HG03442 (cell line): ENCODE measurements at regions not wholly inside any gene's neighbourhood (a gene's known extent, or its start where the extent isn't known, plus 50 kb on each side); places are given as distances from the start of the nearest gene placed in this dataset.

Experiments used
- ATAC-seq: cut with Tn5 transposase; IDR thresholded peaks from one replicate; pipeline ENCODE4 v1.9.1; 2021; ENCODE audit warnings: mild to moderate bottlenecking, moderate library complexity; ENCODE audit not compliant: unreplicated experiment

DNA sequence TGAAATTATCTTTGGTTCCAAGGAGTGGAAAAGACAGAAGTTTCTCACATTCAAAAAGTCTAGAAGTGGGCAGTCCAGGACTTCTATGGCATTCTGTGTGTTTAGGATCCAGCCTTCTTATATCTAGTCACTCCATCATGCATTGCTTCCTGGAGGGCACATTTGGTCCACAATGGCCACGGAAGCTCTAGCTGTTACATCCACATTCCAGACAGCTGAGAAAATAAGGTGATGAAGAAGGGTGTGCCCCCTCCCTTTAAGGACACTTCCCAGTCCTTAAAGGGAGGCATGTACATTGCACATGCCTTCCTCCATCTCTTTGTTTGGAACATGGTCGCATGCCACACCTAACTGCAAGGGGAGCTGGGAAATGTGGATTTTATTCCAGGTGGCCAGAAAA is 59.9 kb upstream of the BZW1 start:
- no peak for ATAC-seq

GRCh38 chr2:200752332-200752731 is 59.4 kb upstream of the BZW1 start:
- ATAC-seq, result no peak

DNA sequence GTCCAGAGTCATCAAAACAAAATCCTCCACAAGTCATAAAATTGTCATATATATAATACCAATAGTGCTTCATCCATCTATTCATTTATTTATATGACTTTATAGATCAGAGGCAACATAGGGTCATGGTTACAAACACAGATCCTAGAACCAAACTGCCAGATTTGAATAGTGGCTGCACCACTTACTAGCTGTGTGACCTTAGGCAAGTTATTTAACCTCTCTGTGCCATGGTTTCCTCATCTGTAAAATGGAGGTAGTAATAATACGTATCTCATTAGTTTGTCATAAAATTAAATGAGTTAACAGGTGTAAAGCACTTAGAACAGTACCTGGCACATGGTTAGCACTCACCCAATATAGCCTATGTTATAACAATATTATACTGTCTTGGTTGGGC is 58.9 kb upstream of the BZW1 start:
- no peak for ATAC-seq

DNA sequence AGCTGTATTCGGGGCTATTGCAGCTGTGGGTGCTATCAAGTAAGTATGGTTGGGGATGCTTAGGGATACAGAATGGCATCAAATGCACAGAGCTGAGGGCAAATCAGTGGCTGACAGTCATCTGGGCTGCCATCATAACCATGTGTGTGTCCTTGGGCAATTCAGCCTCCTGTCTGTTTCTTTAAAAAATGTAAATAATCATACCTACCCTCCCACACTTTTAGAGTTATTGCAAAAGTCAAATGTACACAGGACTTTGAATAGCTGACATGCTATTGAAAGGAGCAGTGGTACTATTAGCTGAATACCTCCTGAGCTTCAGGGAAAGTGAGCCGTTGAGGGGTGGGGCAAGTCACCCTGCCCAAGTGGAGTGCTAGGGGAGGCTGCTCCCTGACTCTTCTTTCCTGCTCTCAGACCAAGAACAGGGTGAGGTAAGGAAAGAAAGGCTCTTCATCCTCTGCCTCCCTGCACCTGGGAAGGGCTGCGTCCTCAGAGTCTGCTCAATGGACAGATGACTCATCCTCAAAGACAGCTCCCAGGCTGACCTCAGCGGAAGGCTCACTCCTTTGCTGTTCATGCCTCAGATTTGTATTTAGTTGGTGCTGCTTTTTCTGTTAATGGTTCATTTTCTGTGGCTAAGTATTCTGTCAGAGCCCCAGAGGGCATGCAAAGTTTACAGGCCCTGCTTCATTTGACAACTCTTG is 54.9 kb upstream of the BZW1 start:
- peak; percentile 71 for ATAC-seq

DNA sequence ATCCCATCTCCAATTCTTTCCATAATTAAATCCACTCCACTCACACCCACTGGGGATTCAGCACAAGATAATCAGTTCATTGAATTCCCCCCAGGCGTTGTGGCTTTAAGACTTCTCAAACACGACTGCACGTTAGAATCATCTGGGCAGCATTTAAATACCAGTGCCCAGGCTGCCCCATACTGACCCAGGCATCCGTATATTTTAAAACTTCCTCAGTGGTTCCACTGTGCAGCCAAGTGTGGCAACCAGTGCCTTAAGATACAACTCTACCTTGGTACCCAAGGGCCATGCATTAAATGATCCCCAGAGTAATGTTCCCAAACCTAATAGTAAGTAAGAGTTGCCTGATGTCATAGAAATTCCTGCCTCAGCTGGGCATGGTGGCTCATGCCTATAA is 54.3 kb upstream of the BZW1 start:
- no peak for ATAC-seq

- no peak for ATAC-seq
Observed at GRCh38 chr2:200758341-200758740, 53.4 kb upstream of the BZW1 start.

GRCh38 chr2:200761266-200761665 is 50.4 kb upstream of the BZW1 start:
- no peak for ATAC-seq
